GM21786 (cell line): ENCODE measurements at regions not wholly inside any gene's neighbourhood (a gene's known extent, or its start where the extent isn't known, plus 50 kb on each side); places are given as distances from the start of the nearest gene placed in this dataset.
"Not testable (repeated sequence)": the region's sequence is repeated elsewhere in the genome, so short reads cannot be mapped to it uniquely, and the experiment has no call there.

ENCODE experiments used
- ATAC-seq: cut with Tn5 transposase; IDR thresholded peaks from one replicate; pipeline ENCODE4 v1.9.1; 2021; ENCODE audit not compliant: unreplicated experiment

DNA sequence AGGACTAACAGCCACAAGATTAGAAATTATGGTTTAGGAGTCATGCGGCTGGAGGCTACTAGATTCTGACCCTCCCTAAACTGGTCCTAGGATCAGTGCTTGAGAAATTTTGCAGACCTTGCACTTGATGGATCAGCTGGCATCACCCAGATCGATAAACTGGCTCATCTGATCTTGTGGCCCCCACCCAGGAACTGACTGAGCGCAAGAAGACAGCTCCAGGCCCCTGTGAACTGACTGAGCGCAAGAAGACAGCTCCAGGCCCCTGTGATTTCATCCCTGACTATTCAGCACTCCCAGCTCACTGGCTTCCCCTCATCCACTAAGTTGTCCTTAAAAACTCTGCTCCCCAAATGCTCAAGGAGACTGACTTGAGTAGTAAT lies 67.8 kb downstream of the MRPL36 start:
- not testable (repeated sequence) for ATAC-seq

DNA sequence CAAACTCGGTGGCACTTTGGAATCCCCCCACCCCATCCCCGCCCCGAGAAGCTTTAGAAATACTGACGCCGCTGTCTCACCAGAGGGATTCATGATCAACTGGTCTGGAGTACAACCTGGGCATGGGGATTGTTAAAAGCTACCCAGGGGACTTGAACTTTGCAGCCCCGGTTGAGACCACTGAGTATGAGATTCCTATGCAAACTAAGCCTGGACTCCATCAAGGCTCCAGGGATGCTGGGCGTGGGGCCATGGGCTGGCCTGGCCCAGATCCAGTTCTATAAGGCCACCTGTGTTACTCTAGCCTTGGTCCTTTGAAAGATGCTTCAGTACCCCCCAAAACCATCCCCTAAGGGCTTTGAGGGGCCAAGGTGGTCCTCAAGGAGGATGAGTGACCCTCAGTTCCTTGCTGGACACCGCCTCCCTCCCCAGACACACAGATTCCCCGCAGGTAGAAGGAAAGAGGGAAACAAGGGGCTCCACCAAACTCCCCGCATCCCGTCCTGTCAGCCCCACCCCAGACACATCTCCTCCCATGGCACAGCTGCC lies 68.5 kb downstream of the MRPL36 start:
- no peak for ATAC-seq

DNA sequence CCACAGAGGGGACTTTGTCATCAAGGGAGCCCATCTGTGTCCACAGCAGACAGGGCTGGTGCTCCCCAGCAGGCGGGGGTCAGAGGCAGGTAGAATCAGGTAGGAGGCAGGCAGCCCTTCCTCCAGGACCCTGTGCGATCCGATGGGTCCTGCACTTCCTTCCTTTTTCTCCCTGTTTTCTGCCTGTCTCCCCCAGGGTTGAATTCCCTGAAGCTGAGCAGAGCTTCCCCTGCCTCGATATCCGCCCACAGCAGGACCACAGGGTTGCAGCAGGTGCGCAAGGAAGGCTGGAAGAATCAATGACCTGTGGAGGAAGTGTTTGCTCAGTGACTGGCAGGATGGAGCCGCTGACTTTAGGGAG lies 69.2 kb downstream of the MRPL36 start:
- no peak for ATAC-seq

DNA sequence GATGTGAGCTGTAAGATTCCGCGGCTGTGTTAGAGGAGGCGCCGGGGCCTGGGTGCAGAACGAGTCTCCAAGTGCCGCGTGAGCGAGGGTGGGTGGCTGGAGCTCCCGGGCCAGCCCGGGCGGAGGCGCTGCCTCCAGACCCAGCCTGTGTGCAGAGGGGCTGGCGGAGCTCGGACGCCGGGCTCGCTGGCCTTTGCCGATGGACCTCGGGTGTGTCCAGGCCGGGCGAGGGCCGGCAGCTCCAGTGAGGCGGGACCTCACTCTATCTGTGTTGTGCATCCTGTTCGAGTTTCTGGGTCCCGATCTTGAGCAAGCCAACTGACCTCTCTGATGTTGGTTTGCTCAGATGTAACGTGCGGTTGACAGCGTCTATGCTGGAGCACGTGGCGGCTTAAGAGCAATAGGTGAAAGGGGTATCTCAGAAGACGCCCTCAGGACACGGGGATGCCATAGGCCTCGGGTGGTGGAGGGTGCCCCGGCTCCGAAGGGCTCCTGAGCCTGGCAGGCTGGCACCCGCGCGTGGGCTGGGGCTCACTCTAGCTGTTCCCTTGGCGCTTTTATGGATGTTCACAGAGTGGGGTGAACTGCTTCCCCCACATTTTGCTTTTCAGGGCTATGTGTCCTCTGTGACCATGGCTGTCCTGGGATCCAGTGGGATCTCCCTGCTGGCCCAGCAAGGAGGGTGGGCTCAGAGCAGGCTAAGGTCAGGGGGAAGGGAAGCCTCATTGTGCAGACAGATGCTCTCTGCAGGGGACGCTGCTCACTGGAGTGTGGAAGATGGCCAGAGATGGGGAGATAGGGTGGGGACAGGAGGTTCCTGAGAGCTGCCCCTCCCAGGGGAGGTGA lies 69.8 kb downstream of the MRPL36 start:
- no peak for ATAC-seq

- no peak for ATAC-seq
Measured at GRCh38 chr5:1728846-1729245, 70.8 kb downstream of the MRPL36 start.

GRCh38 chr5:1727571-1727970 lies 72.1 kb downstream of the MRPL36 start:
- no peak for ATAC-seq

- ATAC-seq = no peak
Measured at GRCh38 chr5:1726956-1727355, 72.7 kb downstream of the MRPL36 start.

DNA sequence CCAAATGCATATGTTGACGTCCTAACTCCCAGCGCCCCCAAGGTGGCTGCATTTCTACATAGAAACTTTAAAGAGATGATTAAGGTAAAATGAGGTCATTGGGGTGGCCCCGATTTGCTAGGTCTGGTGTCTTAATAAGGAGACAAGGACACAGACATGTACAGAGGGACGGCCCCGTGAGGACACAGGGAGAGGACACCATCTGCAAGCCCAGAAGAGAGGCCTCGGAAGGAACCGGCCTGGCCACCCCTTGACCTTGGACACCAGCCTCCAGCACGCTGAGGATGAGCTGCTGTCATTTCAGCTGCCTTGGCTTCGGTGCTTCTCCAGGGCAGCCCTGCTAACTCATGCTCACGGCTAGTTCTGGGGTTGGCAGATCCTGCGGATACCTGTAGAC lies 73.2 kb downstream of the MRPL36 start:
- ATAC-seq = no peak

DNA sequence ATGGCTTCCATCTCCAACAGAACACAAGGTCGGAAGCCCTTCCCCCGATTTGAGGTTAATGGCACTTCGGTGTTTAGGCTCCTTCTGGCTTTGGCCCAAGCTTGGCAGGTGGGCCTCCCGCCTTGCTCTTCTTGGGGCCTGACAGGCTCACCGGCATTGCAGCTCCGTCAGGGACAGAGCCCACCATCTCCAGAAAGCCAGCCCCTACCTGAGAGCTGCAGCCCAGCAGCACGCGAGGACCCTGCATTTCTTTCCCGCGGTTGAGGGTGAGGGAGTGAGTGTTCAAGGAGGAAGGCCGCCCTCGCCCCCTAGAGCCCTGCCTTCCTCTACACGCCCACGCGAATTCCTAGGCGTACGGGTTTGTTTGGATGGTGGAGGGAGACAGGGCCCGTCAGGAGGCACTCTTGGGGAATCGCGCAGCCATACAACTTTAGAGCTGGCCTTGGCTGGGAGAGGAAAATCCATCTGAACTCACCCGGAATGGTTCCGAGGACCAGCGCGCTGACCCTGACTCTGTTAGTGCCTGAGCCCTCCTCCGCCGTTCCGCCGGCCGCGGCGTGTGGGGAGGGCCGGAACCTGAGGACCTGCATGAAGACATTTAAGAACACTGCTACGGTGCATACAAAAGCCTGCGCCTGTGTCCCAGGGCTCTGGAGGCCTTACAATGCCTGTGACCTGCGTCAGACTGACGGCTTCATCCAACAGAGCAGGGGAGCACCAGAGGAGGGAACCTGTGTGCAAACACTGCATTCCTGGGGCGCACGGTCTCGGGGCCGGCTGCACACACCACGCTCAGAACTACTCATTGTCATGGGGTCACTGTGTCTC lies 73.8 kb downstream of the MRPL36 start:
- no peak for ATAC-seq

- no peak for ATAC-seq
Measured at GRCh38 chr5:1724822-1725602, 74.6 kb downstream of the MRPL36 start.

- ATAC-seq = no peak
Measured at GRCh38 chr5:1723957-1724821, 75.4 kb downstream of the MRPL36 start.

DNA sequence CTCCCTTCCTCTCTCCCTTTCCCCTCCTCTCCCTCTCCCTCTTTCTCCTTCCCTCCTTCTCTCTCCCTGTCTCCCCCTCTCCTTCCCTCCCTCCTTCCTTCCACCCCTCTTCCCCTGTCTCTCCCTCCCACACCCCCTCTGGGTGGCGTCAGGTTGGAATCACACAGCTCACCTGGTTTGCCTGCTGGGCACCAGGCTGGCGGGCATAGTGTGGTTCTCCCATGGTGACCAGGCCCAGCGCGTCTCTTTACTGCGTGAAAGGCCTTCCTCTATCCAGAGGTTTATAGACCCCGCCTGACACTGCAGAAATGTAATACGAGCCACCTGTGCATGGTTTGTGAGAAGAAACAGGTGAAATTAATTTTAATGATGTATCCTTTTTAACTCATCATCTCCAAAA lies 76.2 kb downstream of the MRPL36 start:
- ATAC-seq = no peak

DNA sequence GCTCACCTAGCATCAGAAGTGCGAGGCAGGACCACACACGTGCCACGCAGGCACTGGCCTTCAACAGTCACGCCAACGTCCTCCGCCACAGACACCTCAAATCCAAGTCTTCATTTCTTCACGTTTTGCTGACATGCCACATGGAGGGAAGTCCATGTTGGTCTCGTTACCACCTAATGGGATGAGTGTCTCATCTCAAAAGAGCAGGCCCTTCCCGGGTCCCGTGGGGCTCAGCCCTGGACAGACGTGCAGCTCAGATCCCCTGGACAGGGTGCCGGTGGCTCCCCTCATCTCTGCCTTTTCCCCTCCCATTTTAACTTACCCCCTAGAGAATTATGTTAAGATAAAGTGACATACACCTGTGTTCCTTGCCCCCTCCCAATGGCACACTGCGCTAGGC lies 76.8 kb downstream of the MRPL36 start:
- no peak for ATAC-seq

- no peak for ATAC-seq
Measured at GRCh38 chr5:1720396-1721110, 79.1 kb downstream of the MRPL36 start.

DNA sequence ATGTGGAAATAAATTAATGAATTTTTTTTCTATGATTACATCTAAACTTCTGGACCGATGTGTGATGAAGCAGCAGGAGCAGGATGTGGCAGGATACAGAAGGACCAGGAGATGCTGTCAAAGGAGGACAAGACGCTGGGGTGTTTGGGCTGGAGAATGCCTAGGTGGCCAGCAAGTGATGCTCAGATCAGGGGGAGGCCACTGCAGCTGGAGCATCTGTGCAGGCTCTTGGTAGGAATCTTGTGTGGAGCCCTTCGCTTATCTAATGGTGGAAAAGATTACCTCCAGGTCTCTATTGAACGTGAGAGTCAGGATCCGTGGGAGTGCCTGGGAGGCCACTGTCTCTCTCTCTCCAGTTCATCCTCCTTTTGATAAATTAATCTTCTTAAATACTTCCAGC lies 79.8 kb downstream of the MRPL36 start:
- no peak for ATAC-seq

DNA sequence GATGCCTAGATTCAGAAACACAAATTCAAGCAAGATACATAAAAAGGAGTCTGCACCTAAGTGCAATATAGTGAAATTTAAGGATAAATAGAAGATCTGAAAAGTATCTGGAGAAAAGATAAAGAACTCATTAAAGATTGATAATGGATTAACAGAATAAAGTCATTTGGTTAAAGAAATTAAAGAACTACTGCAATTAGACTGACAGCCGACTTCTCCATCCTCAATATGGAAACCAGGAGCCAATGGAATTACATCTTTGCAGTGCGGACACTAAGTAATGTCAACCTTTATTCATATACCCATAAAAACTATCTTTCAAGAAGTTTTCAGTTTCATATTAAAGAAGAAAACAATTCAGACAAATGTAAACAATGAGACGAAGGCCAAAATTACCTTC lies 81.0 kb downstream of the MRPL36 start:
- no peak for ATAC-seq

DNA sequence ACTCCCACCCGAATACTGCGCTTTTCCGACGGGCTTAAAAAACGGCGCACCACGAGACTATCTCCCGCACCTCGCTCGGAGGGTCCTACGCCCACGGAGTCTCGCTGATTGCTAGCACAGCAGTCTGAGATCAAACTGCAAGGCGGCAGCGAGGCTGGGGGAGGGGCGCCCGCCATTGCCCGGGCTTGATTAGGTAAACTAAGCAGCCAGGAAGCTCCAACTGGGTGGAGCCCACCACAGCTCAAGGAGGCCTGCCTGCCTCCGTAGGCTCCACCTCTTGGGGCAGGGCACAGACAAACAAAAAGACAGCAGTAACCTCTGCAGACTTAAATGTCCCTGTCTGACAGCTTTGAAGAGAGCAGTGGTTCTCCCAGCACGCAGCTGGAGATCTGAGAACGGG lies 89.5 kb downstream of the MRPL36 start:
- ATAC-seq = not testable (repeated sequence)

GRCh38 chr5:1709171-1709803 lies 90.3 kb downstream of the MRPL36 start:
- ATAC-seq = no peak

- ATAC-seq = no peak
Measured at GRCh38 chr5:1708592-1709141, 91.0 kb downstream of the MRPL36 start.
